Suprapubic skin (tissue), 4 donors: ENCODE measurements at regions not wholly inside any gene's neighbourhood (a gene's known extent, or its start where the extent isn't known, plus 50 kb on each side); places are given as distances from the start of the nearest gene placed in this dataset.
"Not testable (repeated sequence)": the region's sequence is repeated elsewhere in the genome, so short reads cannot be mapped to it uniquely, and the experiment has no call there.

ENCODE experiments used
- DNase-seq, 2 donors: peaks; one replicate each; pipeline ENCODE4 v3.0.0-alpha.2; 2019; ENCODE audit warnings: low spot score in 2 of 2
- H3K27ac ChIP-seq: fragments of 200-600 bp; sonication (generic); one replicate; pipeline ENCODE4 v1.5.1; 2019
- H3K27me3 ChIP-seq: fragments of 200-600 bp; sonication (generic); one replicate; pipeline ENCODE4 v1.5.1; 2019
- H3K36me3 ChIP-seq: fragments of 200-600 bp; sonication (generic); one replicate; pipeline ENCODE4 v1.5.1; 2019
- H3K4me1 ChIP-seq: fragments of 200-600 bp; sonication (generic); one replicate; pipeline ENCODE4 v1.5.1; 2019
- H3K4me3 ChIP-seq: fragments of 200-600 bp; sonication (generic); one replicate; pipeline ENCODE4 v1.5.1; 2019; ENCODE audit warnings: mild to moderate bottlenecking
- H3K9me3 ChIP-seq: fragments of 200-600 bp; sonication (generic); one replicate; pipeline ENCODE4 v1.5.1; 2019
- CTCF ChIP-seq, 2 donors: fragments of 200-600 bp in 1 of 2; fragments of 450-650 bp in 1 of 2; sonication (generic) in 1 of 2; IDR thresholded peaks; one replicate each; pipeline ENCODE4 v1.5.1; 2016 to 2019; ENCODE audit warnings: antibody characterized with exemption in 2 of 2, mild to moderate bottlenecking in 1 of 2, moderate library complexity in 1 of 2
- EP300 ChIP-seq: sonication (generic); formaldehyde crosslinking; IDR thresholded peaks from one replicate; pipeline ENCODE4 v1.6.1; 2017; ENCODE audit warnings: antibody characterized with exemption
- POLR2A ChIP-seq, 2 donors: fragments of 450-650 bp; IDR thresholded peaks; one replicate each; pipeline ENCODE4 v1.6.1; 2017; ENCODE audit warnings: antibody characterized with exemption in 2 of 2, mild to moderate bottlenecking in 2 of 2, moderate library complexity in 2 of 2
- POLR2AphosphoS5 ChIP-seq, 3 donors: sonication (generic); formaldehyde crosslinking; IDR thresholded peaks; one replicate each; pipeline ENCODE4 v1.6.1; 2017; ENCODE audit warnings: antibody characterized with exemption in 3 of 3
- WGBS: methylation state at CpG from one replicate; pipeline ENCODE4 v1.1.5; 2018; 5-methylcytosine and 5-hydroxymethylcytosine counted together

GRCh38 chr15:69677403-69677802 lies 224.8 kb downstream of the RPLP1 start:
- no peak for DNase-seq
- Histone ChIP-seq H3K27ac (no peak overlapping the region), H3K4me3 (no peak overlapping the region), H3K36me3 (no peaks in the 10 kb centered on the region), H3K9me3 (peaks cover 4% of the 10 kb centered on the region), H3K27me3 (no peaks in the 10 kb centered on the region), H3K4me1 (no peaks in the 10 kb centered on the region)
- 74% methylated on average over 4 of the region's 4 CpGs for WGBS
- TF ChIP-seq EP300 (no peak), POLR2A (IDR thresholded peaks at IDR 0.05) (no peak), POLR2AphosphoS5 (IDR thresholded peaks at IDR 0.05) (no peak)

GRCh38 chr15:69679623-69680228 lies 227.1 kb downstream of the RPLP1 start:
- Histone ChIP-seq H3K36me3 (no peaks in the 10 kb centered on the region), H3K4me1 (no peaks in the 10 kb centered on the region), H3K9me3 (peaks cover 5% of the 10 kb centered on the region), H3K27me3 (no peaks in the 10 kb centered on the region), H3K27ac (no peak overlapping the region), H3K4me3 (no peak overlapping the region)
- no peak for DNase-seq
- TF ChIP-seq POLR2A (IDR thresholded peaks at IDR 0.05) (no peak), CTCF (IDR thresholded peaks at IDR 0.05) (no peak), EP300 (no peak), POLR2AphosphoS5 (IDR thresholded peaks at IDR 0.05) (no peak)
- 87% methylated on average over 9 of the region's 9 CpGs for WGBS

GRCh38 chr15:69684823-69685222 lies 232.2 kb downstream of the RPLP1 start:
- H3K27ac ChIP-seq, H3K4me1 ChIP-seq, H3K27me3 ChIP-seq, H3K36me3 ChIP-seq, H3K4me3 ChIP-seq, DNase-seq: not testable (repeated sequence)
- WGBS: 93% methylated on average over 4 of the region's 4 CpGs
- H3K9me3 ChIP-seq: peaks cover 13% of the 10 kb centered on the region

GRCh38 chr15:69685512-69686452 lies 233.2 kb downstream of the RPLP1 start:
- H3K4me1 ChIP-seq: no peaks in the 10 kb centered on the region
- DNase-seq: no peak

GRCh38 chr15:69686626-69687025 lies 234.0 kb downstream of the RPLP1 start:
- Histone ChIP-seq H3K4me1 (no peaks in the 10 kb centered on the region), H3K4me3 (no peak overlapping the region), H3K27ac (no peak overlapping the region), H3K36me3 (no peaks in the 10 kb centered on the region), H3K9me3 (peaks cover 13% of the 10 kb centered on the region), H3K27me3 (no peaks in the 10 kb centered on the region)
- WGBS: 75% methylated on average over 7 of the region's 7 CpGs
- TF ChIP-seq CTCF (IDR thresholded peaks at IDR 0.05): no peak
- no peak for TF ChIP-seq EP300
- no peak for TF ChIP-seq POLR2AphosphoS5 (IDR thresholded peaks at IDR 0.05)
- no peak for TF ChIP-seq POLR2A (IDR thresholded peaks at IDR 0.05)
- DNase-seq: no peak

More at GRCh38 chr15:69685512-69686452, 233.2 kb downstream of the RPLP1 start:
- H3K27me3 ChIP-seq: no peaks in the 10 kb centered on the region
- no peak overlapping the region for H3K4me3 ChIP-seq
- H3K27ac ChIP-seq: peak overlapping the region; percentile 8
- peaks cover 13% of the 10 kb centered on the region for H3K9me3 ChIP-seq
- WGBS: 48% methylated on average over 8 of the region's 8 CpGs
- H3K36me3 ChIP-seq: no peaks in the 10 kb centered on the region
- TF ChIP-seq POLR2AphosphoS5 (IDR thresholded peaks at IDR 0.05): no peak
- no peak for TF ChIP-seq POLR2A (IDR thresholded peaks at IDR 0.05)
- TF ChIP-seq CTCF (IDR thresholded peaks at IDR 0.05): no peak
- TF ChIP-seq EP300: no peak

GRCh38 chr15:69689133-69689532 lies 236.5 kb downstream of the RPLP1 start:
- Histone ChIP-seq H3K4me1 (no peaks in the 10 kb centered on the region), H3K27ac (no peak overlapping the region), H3K9me3 (peaks cover 8% of the 10 kb centered on the region), H3K27me3 (no peaks in the 10 kb centered on the region), H3K4me3 (no peak overlapping the region), H3K36me3 (no peaks in the 10 kb centered on the region)
- no peak for TF ChIP-seq EP300
- WGBS: 96% methylated on average over 1 of the region's 1 CpG
- DNase-seq: no peak
